RWPE1 (cell line): ENCODE measurements at regions not wholly inside any gene's neighbourhood (a gene's known extent, or its start where the extent isn't known, plus 50 kb on each side); places are given as distances from the start of the nearest gene placed in this dataset.
A peak's percentile ranks its signal among the peaks of the same experiment; 100 is the strongest.
"Not testable (repeated sequence)": the region's sequence is repeated elsewhere in the genome, so short reads cannot be mapped to it uniquely, and the experiment has no call there.

Experiments used
- CTCF ChIA-PET: fragments of 350-600 bp; sonication (Branson Sonifier 250); formaldehyde crosslinking; extraction: SDS; loops from one replicate; lab custom pipeline; 2021; lab: Yijun Ruan, JAX
- POLR2A ChIA-PET: fragments of 400-600 bp; formaldehyde crosslinking; extraction: SDS; loops from one replicate; lab custom pipeline; 2020; ENCODE audit warnings: antibody characterized with exemption; ENCODE audit not compliant: low non-redundant PET; lab: Yijun Ruan, JAX
- DNase-seq: peaks from one replicate; pipeline ENCODE4 v3.0.0; 2012; ENCODE audit warnings: low spot score
- H3K27ac ChIP-seq: fragments of 450-650 bp; 2 replicates; pipeline ENCODE4 v1.5.1; 2017
- TF ChIP-seq, protein P1 (sequence below): fragments of 450-650 bp; conservative IDR thresholded peaks from 2 replicates; pipeline ENCODE4 v1.5.1; 2017; ENCODE audit warnings: low read depth, mild to moderate bottlenecking

DNA sequence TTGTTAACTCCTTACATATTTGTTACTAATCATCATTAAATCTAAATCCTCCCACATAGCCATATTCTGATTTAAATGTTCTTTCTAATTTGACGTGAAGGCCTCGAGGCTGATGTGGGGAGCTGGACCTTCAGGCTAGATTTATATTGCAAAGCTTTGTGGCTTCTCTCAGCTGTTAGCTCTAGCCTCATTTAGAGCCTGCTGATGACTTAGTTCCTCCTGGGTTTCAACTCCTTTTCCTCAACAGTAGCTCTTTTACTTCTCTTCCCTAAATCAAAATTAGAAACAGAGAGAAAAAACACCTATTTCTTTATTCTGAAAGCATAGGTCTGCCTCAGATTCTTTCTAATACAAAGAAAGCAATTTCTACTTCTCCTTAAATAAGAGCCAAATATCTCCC lies 477.5 kb upstream of the CCDC196 start:
- TF ChIP-seq, protein P1, sequence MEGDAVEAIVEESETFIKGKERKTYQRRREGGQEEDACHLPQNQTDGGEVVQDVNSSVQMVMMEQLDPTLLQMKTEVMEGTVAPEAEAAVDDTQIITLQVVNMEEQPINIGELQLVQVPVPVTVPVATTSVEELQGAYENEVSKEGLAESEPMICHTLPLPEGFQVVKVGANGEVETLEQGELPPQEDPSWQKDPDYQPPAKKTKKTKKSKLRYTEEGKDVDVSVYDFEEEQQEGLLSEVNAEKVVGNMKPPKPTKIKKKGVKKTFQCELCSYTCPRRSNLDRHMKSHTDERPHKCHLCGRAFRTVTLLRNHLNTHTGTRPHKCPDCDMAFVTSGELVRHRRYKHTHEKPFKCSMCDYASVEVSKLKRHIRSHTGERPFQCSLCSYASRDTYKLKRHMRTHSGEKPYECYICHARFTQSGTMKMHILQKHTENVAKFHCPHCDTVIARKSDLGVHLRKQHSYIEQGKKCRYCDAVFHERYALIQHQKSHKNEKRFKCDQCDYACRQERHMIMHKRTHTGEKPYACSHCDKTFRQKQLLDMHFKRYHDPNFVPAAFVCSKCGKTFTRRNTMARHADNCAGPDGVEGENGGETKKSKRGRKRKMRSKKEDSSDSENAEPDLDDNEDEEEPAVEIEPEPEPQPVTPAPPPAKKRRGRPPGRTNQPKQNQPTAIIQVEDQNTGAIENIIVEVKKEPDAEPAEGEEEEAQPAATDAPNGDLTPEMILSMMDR: no peak
- POLR2A ChIA-PET: no interaction called here
- no peak overlapping the region for H3K27ac ChIP-seq
- CTCF ChIA-PET: interaction anchor here (0.6 kb wide), 1 partner anchor 8 kb away, joined by 3 read pairs; no protein-coding TSS in a partner anchor
- no peak for DNase-seq

DNA sequence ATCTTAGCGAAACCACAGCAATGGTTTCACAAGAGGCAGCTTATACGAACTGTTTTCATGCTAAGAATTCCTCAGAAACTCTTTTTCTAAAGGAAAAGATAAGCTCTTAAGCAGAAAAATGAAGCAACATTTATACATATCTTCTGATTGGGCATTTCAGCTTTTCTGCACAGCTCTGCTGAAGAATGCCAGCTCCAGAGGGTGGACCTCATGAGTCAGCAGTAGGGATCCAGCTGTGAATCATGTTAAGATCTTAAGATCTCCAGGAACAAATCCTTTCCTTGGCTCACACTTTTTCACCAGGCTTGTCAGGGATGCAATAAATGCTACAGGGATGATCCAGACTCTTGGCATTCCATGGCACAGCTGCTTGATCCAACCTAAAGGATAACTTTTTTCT lies 477.1 kb upstream of the CCDC196 start:
- ChIA-PET CTCF (no interaction called here), POLR2A (no interaction called here)
- TF ChIP-seq, protein P1: no peak
- no peak overlapping the region for H3K27ac ChIP-seq
- DNase-seq: peak; percentile 54

DNA sequence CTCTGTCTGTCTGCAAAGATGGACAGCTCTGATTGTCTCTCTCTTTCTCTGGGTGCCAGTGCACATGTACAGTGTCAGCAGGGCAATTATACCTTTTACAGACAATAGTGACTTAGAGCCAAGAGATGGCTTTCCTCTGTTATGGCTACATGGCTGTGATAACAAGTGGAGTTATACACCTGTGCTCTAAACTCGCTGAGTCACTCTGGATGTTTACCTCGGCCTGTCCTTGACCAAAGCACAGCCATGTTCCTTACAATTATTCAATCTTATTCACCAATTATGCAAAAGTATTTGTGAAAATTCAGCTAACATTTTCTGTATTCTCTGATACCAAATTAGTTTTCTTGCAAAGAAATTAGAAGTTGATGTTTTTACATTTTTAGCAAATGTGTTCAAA lies 475.5 kb upstream of the CCDC196 start:
- no peak overlapping the region for H3K27ac ChIP-seq
- POLR2A ChIA-PET: no interaction called here
- TF ChIP-seq, protein P1: no peak
- CTCF ChIA-PET: no interaction called here
- DNase-seq: no peak

DNA sequence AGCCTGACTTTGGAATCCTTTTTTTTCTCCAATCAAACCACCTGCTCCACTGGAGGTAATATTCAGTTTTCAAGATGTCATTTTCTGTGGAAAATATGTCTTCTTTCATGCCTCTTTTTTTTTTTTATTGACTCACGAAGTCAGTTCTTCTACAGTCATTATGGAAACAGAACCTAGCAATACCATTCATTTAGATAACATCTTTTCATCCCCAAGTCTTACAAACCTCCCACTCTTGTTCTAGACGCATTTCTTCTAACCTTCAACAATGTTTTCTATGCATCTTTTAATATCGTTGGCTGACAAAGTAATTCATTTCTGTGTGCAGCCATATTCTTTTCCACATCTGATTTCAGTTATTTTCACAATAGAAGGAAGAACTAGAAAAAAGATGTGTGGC lies 474.3 kb upstream of the CCDC196 start:
- H3K27ac ChIP-seq: no peak overlapping the region
- TF ChIP-seq, protein P1: no peak
- ChIA-PET CTCF (no interaction called here), POLR2A (no interaction called here)
- DNase-seq: no peak

DNA sequence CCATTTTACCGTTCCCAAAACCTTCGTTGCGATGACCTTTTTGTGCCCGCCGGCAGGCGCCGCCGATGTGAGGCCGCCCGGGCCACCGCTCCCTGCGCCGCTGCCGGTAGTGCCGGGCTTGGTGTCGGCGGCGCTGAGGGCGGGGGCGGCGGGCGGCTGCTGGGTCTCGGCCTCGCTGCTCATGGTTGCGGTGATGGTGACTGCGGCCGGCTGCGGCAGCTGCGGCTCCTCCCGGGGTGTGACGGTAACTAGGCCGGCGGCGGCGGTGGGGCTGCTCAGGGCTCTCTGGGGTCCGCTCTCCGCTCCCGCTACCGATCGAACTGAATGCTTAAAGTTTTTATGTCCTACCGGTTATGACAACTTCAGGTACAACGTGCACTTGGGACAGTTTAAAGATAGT lies 472.6 kb upstream of the CCDC196 start:
- CTCF ChIA-PET, POLR2A ChIA-PET, DNase-seq: not testable (repeated sequence)

DNA sequence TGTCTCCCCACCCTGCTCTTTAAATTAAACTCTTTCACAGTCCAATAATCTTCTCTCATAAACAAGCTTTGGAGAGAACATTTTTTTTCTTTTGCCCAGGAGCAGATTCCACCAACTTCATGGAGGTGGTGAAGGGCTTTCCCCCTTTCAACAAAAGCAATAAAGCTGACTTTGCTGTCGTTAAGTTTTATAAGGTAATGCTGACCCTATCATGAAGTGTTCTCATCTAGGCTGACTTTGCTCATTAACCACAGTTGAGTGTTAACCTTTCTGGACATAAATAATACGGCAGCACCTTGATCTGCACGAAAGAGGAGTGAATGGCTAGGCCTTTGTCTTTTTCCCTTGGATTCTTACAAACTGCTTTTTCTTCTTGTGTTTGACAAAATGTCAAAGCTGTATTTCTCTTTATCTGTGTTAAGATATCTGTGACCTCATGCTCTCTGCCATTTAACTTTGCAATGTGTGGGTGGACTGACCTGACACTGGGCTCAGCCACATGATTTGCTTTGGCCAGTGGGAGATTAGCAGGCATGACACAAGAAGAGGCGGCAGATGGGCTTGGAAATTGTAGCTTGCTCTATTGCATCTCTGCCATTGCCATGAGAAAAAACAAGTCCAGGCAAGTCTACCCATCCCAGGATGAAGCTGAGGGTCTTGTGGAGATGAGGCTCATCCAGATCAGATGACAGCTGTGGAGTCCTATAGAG lies 470.9 kb upstream of the CCDC196 start:
- ChIA-PET POLR2A (no interaction called here), CTCF (interaction anchor here (0.5 kb wide), 1 partner anchor 42 kb away, joined by 3 read pairs; no protein-coding TSS in a partner anchor)
- TF ChIP-seq, protein P1: no peak
- no peak overlapping the region for H3K27ac ChIP-seq
- DNase-seq: no peak

More for the DNA sequence above, 472.6 kb upstream of the CCDC196 start:
- H3K27ac ChIP-seq: not testable (repeated sequence)

DNA sequence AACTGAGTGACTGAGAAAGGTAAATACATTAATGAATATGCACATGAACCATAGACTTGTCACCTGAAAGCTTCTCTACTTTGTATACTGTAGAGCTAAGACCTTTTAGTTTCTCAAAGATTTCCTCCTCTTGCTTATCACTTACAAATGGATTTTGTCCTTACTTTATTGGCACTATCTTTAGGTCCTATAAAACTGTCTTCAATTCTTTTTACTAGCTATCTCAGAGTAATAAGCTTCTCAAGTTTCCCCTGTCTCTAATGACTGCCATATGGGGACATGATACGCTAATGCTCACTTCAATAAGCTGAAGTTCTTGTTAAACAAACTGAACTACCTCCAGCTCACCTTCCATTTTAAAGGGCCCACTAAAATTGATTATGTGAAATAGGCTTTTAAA lies 468.2 kb upstream of the CCDC196 start:
- TF ChIP-seq, protein P1: no peak
- ChIA-PET POLR2A (no interaction called here), CTCF (interaction anchor here (0.8 kb wide), 1 partner anchor 58 kb away, joined by 4 read pairs; no protein-coding TSS in a partner anchor)
- no peak overlapping the region for H3K27ac ChIP-seq
- no peak for DNase-seq
